GM23248 (cell line): ENCODE measurements at regions not wholly inside any gene's neighbourhood (a gene's known extent, or its start where the extent isn't known, plus 50 kb on each side); places are given as distances from the start of the nearest gene placed in this dataset.

ENCODE experiments used
- DNase-seq: peaks from one replicate; pipeline ENCODE4 v3.0.0-alpha.2; 2015
- H2AFZ ChIP-seq: fragments of 200-600 bp; sonication (generic); 2 replicates; pipeline ENCODE4 v1.6.1; 2016; ENCODE audit warnings: antibody characterized with exemption
- H3F3A ChIP-seq: fragments of 200-600 bp; sonication (generic); 2 replicates; pipeline ENCODE4 v1.6.1; 2016; ENCODE audit warnings: mild to moderate bottlenecking, antibody characterized with exemption, mixed run types; ENCODE audit not compliant: insufficient read depth
- H3K27ac ChIP-seq: fragments of 200-600 bp; sonication (generic); 2 replicates; pipeline ENCODE4 v1.5.1; 2016; ENCODE audit warnings: mild to moderate bottlenecking
- H3K27me3 ChIP-seq: fragments of 200-600 bp; sonication (generic); replicated peaks from 2 replicates; pipeline ENCODE4 v1.6.1; 2016; ENCODE audit warnings: mild to moderate bottlenecking; ENCODE audit not compliant: insufficient read depth
- H3K36me3 ChIP-seq: fragments of 200-600 bp; sonication (generic); 2 replicates; pipeline ENCODE4 v1.6.1; 2016; ENCODE audit warnings: low read depth, mild to moderate bottlenecking
- H3K4me1 ChIP-seq: fragments of 200-600 bp; sonication (generic); 2 replicates; pipeline ENCODE4 v1.6.1; 2016; ENCODE audit warnings: mild to moderate bottlenecking; ENCODE audit not compliant: insufficient read depth
- H3K4me2 ChIP-seq: fragments of 200-600 bp; sonication (generic); one replicate; pipeline ENCODE4 v1.6.1; 2016; ENCODE audit warnings: mild to moderate bottlenecking; ENCODE audit not compliant: unreplicated experiment
- H3K4me3 ChIP-seq: fragments of 200-600 bp; sonication (generic); 2 replicates; pipeline ENCODE4 v1.5.1; 2016; ENCODE audit warnings: mild to moderate bottlenecking
- H3K79me2 ChIP-seq: fragments of 200-600 bp; sonication (generic); 2 replicates; pipeline ENCODE4 v1.6.1; 2016; ENCODE audit warnings: mild to moderate bottlenecking; ENCODE audit not compliant: insufficient read depth
- H3K9ac ChIP-seq: fragments of 200-600 bp; sonication (generic); 2 replicates; pipeline ENCODE4 v1.6.1; 2016; ENCODE audit warnings: mild to moderate bottlenecking
- H3K9me2 ChIP-seq: fragments of 200-600 bp; sonication (generic); 2 replicates; pipeline ENCODE4 v1.6.1; 2016; ENCODE audit warnings: mixed run types, mild to moderate bottlenecking, moderate library complexity; ENCODE audit not compliant: insufficient read depth
- H3K9me3 ChIP-seq: fragments of 200-600 bp; sonication (generic); one replicate; pipeline ENCODE4 v1.6.1; 2017; ENCODE audit warnings: low read depth
- H4K20me1 ChIP-seq: fragments of 200-600 bp; sonication (generic); 2 replicates; pipeline ENCODE4 v1.6.0; 2016; ENCODE audit not compliant: insufficient read depth
- EZH2 ChIP-seq: fragments of 200-600 bp; sonication (generic); IDR thresholded peaks from 2 replicates; pipeline ENCODE4 v1.6.1; 2018; ENCODE audit warnings: antibody characterized with exemption, mild to moderate bottlenecking; ENCODE audit not compliant: insufficient read depth, poor library complexity, severe bottlenecking
- EZH2phosphoT487 ChIP-seq: fragments of 200-600 bp; sonication (generic); IDR thresholded peaks from 2 replicates; pipeline ENCODE4 v1.6.1; 2018; ENCODE audit warnings: antibody characterized with exemption, moderate library complexity, mild to moderate bottlenecking, low read depth; ENCODE audit not compliant: insufficient read depth
- WGBS, 2 experiments: methylation state at CpG; one replicate each; pipeline ENCODE4 v1.1.6; 2015 to 2017; ENCODE audit warnings: low lambda C conversion rate in 2 of 2, low coverage in 1 of 2; ENCODE audit errors: missing lambda C conversion rate in 2 of 2; 5-methylcytosine and 5-hydroxymethylcytosine counted together
- in situ Hi-C: fragments of 300-500 bp; cut with MboI; formaldehyde crosslinking; loops from 2 replicates; pipeline ENCODE4 v1.15.0; 2020

- no peak for TF ChIP-seq EZH2phosphoT487
- TF ChIP-seq EZH2, result no peak
- H3K79me2 ChIP-seq, result no peaks in the 10 kb centered on the region
- 30 to 38% methylated on average over 5 of the region's 5 CpGs for WGBS, 2 experiments
- no peaks in the 10 kb centered on the region for H3K4me1 ChIP-seq
- no peak for DNase-seq
- no peak overlapping the region for H3K4me3 ChIP-seq
- no peaks in the 10 kb centered on the region for H3K36me3 ChIP-seq
- H2AFZ ChIP-seq, result no peak overlapping the region
- H3K9me2 ChIP-seq, result no peaks in the 10 kb centered on the region
- H3K27ac ChIP-seq, result no peak overlapping the region
- H3K27me3 ChIP-seq, result no peaks in the 10 kb centered on the region
- in situ Hi-C loops, result no loop called here
- no peaks in the 10 kb centered on the region for H3K9me3 ChIP-seq
- H3K4me2 ChIP-seq, result no peak overlapping the region
- H3F3A ChIP-seq, result no peaks in the 10 kb centered on the region
- no peak overlapping the region for H3K9ac ChIP-seq
- H4K20me1 ChIP-seq, result no peaks in the 10 kb centered on the region
These were observed 339.0 kb downstream of the GABRB3 start for GRCh38 chr15:26433818-26434217.

GRCh38 chr15:26433060-26433459 lies 339.8 kb downstream of the GABRB3 start:
- no peak for DNase-seq
- Histone ChIP-seq H4K20me1 (no peaks in the 10 kb centered on the region), H3K36me3 (no peaks in the 10 kb centered on the region), H3K9me2 (no peaks in the 10 kb centered on the region), H3K79me2 (no peaks in the 10 kb centered on the region), H3K9me3 (no peaks in the 10 kb centered on the region), H3K27ac (no peak overlapping the region), H3K4me3 (no peak overlapping the region), H3K9ac (no peak overlapping the region), H3K4me1 (no peaks in the 10 kb centered on the region), H2AFZ (no peak overlapping the region), H3K27me3 (no peaks in the 10 kb centered on the region), H3K4me2 (no peak overlapping the region), H3F3A (no peaks in the 10 kb centered on the region)
- no peak for TF ChIP-seq EZH2phosphoT487
- no peak for TF ChIP-seq EZH2
- 21 to 31% methylated on average over 2 of the region's 2 CpGs for WGBS, 2 experiments
- in situ Hi-C loops, result no loop called here

DNA sequence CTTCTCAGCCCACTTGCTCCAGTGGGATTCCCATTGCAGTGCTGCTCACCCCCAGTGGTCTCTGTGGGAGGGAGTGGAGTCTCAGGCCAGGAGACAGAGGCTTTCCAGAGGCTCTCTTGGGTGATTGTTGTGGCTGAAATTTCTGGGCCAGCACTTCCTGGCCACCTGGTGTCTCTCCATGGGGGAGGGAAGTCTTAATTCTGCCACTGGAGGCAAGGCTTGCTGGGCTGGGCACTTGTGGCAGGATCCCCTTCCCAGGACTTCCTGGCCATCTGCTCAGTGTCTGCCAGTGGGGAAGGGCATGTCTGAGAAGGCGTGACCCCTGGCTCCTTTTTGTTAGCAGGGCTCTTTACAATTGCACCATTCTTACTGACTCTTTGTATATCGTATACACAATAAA lies 351.8 kb downstream of the GABRB3 start:
- Histone ChIP-seq H3K36me3 (no peaks in the 10 kb centered on the region), H3K27ac (no peak overlapping the region), H3K4me1 (no peaks in the 10 kb centered on the region), H3K4me3 (no peak overlapping the region), H2AFZ (no peak overlapping the region), H3K27me3 (no peaks in the 10 kb centered on the region), H3K9ac (no peak overlapping the region), H3K79me2 (no peaks in the 10 kb centered on the region), H3K9me3 (no peaks in the 10 kb centered on the region), H3K4me2 (no peak overlapping the region), H3F3A (no peaks in the 10 kb centered on the region), H4K20me1 (no peaks in the 10 kb centered on the region), H3K9me2 (no peaks in the 10 kb centered on the region)
- TF ChIP-seq EZH2phosphoT487 (no peak), EZH2 (no peak)
- in situ Hi-C loops, result no loop called here
- no peak for DNase-seq
- 29 to 32% methylated on average over 2 of the region's 2 CpGs for WGBS, 2 experiments

DNA sequence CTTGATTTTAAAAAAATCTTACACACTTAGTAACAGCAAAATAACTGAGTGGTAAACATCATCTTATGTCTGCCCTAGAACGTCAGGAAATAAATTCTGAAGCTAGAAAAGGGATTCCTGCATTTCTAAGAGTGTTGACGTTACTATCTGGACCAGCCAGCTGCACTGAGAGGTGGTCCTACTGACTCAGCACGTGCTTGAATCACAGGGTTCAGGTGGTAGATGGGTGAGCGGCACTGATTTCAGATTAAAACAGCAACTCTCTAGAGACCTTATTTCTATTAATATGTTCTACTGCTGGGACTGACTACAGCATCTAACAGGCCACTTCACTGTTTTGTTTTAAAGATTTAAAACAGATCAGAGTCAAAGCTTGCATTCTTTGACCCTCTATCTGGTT lies 377.2 kb downstream of the GABRB3 start:
- no peaks in the 10 kb centered on the region for H3K27me3 ChIP-seq
- no peak overlapping the region for H3K9ac ChIP-seq
- H3K9me2 ChIP-seq, result no peaks in the 10 kb centered on the region
- 21 to 23% methylated on average over 4 of the region's 4 CpGs for WGBS, 2 experiments
- H3K4me1 ChIP-seq, result no peaks in the 10 kb centered on the region
- H3K27ac ChIP-seq, result no peak overlapping the region
- H2AFZ ChIP-seq, result no peak overlapping the region
- H3K4me3 ChIP-seq, result no peak overlapping the region
- H3K79me2 ChIP-seq, result no peaks in the 10 kb centered on the region
- H3K4me2 ChIP-seq, result no peak overlapping the region
- H4K20me1 ChIP-seq, result no peaks in the 10 kb centered on the region
- H3F3A ChIP-seq, result no peaks in the 10 kb centered on the region
- no peak for DNase-seq
- no peaks in the 10 kb centered on the region for H3K36me3 ChIP-seq
- TF ChIP-seq EZH2, result no peak
- no peak for TF ChIP-seq EZH2phosphoT487
- H3K9me3 ChIP-seq, result no peaks in the 10 kb centered on the region
- in situ Hi-C loops, result no loop called here

GRCh38 chr15:26394801-26395200 lies 378.1 kb downstream of the GABRB3 start:
- Histone ChIP-seq H3F3A (no peaks in the 10 kb centered on the region), H3K9me3 (no peaks in the 10 kb centered on the region), H4K20me1 (no peaks in the 10 kb centered on the region), H3K27me3 (no peaks in the 10 kb centered on the region), H3K4me3 (no peak overlapping the region), H3K4me1 (no peaks in the 10 kb centered on the region), H3K79me2 (no peaks in the 10 kb centered on the region), H3K9me2 (no peaks in the 10 kb centered on the region), H3K4me2 (no peak overlapping the region), H3K27ac (no peak overlapping the region), H2AFZ (no peak overlapping the region), H3K9ac (no peak overlapping the region), H3K36me3 (no peaks in the 10 kb centered on the region)
- in situ Hi-C loops, result no loop called here
- DNase-seq, result no peak
- TF ChIP-seq EZH2 (no peak), EZH2phosphoT487 (no peak)
- WGBS, 2 experiments, result 4 to 5% methylated on average over 8 of the region's 8 CpGs
